Kasumi-1 (cell line): ENCODE measurements at regions not wholly inside any gene's neighbourhood (a gene's known extent, or its start where the extent isn't known, plus 50 kb on each side); places are given as distances from the start of the nearest gene placed in this dataset.
"Not testable (repeated sequence)": the region's sequence is repeated elsewhere in the genome, so short reads cannot be mapped to it uniquely, and the experiment has no call there.

Source experiments
- DNase-seq, 2 experiments: peaks; one replicate each; lab custom pipeline; 2025; lab: John Stamatoyannopoulos, UW

GRCh38 chr18:22284581-22285360 lies 115.4 kb downstream of the GATA6 start:
- DNase-seq = no peak

- not testable (repeated sequence) for DNase-seq
These were observed 114.5 kb downstream of the GATA6 start for GRCh38 chr18:22283855-22284254.

- DNase-seq = no peak
These were observed 114.0 kb downstream of the GATA6 start for GRCh38 chr18:22283397-22283796.

- no peak for DNase-seq
These were observed 113.7 kb downstream of the GATA6 start for GRCh38 chr18:22283116-22283395.

GRCh38 chr18:22282311-22283115 lies 113.1 kb downstream of the GATA6 start:
- DNase-seq = peak; percentile 60 to 67

GRCh38 chr18:22280453-22280750 lies 111.0 kb downstream of the GATA6 start:
- DNase-seq = no peak

- no peak for DNase-seq
These were observed 110.5 kb downstream of the GATA6 start for GRCh38 chr18:22279741-22280452.

- DNase-seq = no peak
These were observed 109.4 kb downstream of the GATA6 start for GRCh38 chr18:22278798-22279197.

GRCh38 chr18:22277758-22278157 lies 108.4 kb downstream of the GATA6 start:
- DNase-seq = no peak

- no peak for DNase-seq
These were observed 106.9 kb downstream of the GATA6 start for GRCh38 chr18:22276334-22276713.

- DNase-seq = no peak
These were observed 106.4 kb downstream of the GATA6 start for GRCh38 chr18:22275706-22276333.

- DNase-seq = no peak
These were observed 104.0 kb downstream of the GATA6 start for GRCh38 chr18:22273101-22274039.

- DNase-seq = no peak
These were observed 102.9 kb downstream of the GATA6 start for GRCh38 chr18:22272242-22272641.

GRCh38 chr18:22271030-22271429 lies 101.6 kb downstream of the GATA6 start:
- DNase-seq = no peak

- DNase-seq = no peak
These were observed 99.3 kb downstream of the GATA6 start for GRCh38 chr18:22268641-22269128.

GRCh38 chr18:22267697-22268096 lies 98.3 kb downstream of the GATA6 start:
- no peak for DNase-seq

GRCh38 chr18:22267225-22267624 lies 97.8 kb downstream of the GATA6 start:
- no peak for DNase-seq

- no peak for DNase-seq
These were observed 96.4 kb downstream of the GATA6 start for GRCh38 chr18:22265838-22266237.

- DNase-seq = no peak
These were observed 90.9 kb downstream of the GATA6 start for GRCh38 chr18:22260208-22260820.

GRCh38 chr18:22257022-22257543 lies 87.7 kb downstream of the GATA6 start:
- no peak for DNase-seq

GRCh38 chr18:22254088-22254487 lies 84.7 kb downstream of the GATA6 start:
- DNase-seq = no peak
